ENCODE measurements at regions not wholly inside any gene's neighbourhood (a gene's known extent, or its start where the extent isn't known, plus 50 kb on each side); places are given as distances from the start of the nearest gene placed in this dataset.

DNA sequence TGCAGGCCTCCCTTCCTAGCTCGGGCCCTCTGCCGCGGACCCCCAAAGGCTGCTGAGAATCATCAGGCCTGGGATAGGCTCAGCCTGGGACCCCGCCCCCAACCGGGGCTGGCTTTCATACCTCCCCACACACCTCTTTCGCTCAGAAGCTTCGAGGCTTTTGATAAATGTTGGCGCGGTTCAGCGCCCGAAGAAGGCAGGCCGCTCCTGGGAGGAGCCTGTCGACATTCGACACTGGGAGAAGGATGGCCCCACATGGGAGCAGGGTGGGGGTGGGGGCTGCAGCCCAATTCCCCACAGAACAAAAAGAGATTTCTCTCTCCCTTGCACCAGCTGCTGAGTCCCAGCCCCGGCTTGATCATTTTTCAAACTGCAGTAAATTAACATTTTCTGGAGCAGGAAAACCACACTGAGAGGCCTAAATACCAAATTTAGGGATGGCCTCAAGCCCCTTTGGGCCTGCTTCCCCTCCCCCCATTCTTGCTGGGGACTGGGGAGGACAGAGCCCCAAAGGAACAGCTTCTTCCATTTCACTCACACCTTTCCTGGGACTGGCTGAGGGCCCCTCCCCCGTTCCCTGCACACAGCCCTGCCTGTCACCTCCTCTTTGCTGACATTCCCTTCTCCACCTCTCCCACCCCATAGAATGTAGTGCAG, 112.9 kb upstream of the PJA1 start:
- H3K27me3 ChIP-seq (ENCODE audit: control insufficient read depth, insufficient read depth, low read length) = no peaks in the 10 kb centered on the region
- H3K9me3 ChIP-seq (ENCODE audit: control insufficient read depth, insufficient read depth, low read depth, low read length) = no peaks in the 10 kb centered on the region
- ATAC-seq (no peak), DNase-seq (ENCODE audit: low read depth, low spot score) (no peak)
- no TSS peak for BruUV-seq (replicated peaks)
- TF ChIP-seq POLR2AphosphoS5 (IDR thresholded peaks at IDR 0.05; ENCODE audit: low read depth, low read length) (no peak), TCF7L2 (IDR thresholded peaks at IDR 0.05; ENCODE audit: low read depth, low read length) (no peak), SIN3A (IDR thresholded peaks at IDR 0.05; ENCODE audit: borderline replicate concordance, insufficient read depth, low read depth, low read length) (no peak), REST (IDR thresholded peaks at IDR 0.05; ENCODE audit: insufficient read depth in 1 of 2, low read depth in 2 of 2, low read length in 1 of 2) (no peak)
- TF ChIP-seq, protein P1, sequence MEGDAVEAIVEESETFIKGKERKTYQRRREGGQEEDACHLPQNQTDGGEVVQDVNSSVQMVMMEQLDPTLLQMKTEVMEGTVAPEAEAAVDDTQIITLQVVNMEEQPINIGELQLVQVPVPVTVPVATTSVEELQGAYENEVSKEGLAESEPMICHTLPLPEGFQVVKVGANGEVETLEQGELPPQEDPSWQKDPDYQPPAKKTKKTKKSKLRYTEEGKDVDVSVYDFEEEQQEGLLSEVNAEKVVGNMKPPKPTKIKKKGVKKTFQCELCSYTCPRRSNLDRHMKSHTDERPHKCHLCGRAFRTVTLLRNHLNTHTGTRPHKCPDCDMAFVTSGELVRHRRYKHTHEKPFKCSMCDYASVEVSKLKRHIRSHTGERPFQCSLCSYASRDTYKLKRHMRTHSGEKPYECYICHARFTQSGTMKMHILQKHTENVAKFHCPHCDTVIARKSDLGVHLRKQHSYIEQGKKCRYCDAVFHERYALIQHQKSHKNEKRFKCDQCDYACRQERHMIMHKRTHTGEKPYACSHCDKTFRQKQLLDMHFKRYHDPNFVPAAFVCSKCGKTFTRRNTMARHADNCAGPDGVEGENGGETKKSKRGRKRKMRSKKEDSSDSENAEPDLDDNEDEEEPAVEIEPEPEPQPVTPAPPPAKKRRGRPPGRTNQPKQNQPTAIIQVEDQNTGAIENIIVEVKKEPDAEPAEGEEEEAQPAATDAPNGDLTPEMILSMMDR (IDR thresholded peaks at IDR 0.05) = no peak
- ChIA-PET POLR2A (no interaction called here), CTCF (no interaction called here)
- H3K4me3 ChIP-seq (ENCODE audit: low read depth in 2 of 2, low read length in 2 of 2) = no peak overlapping the region
- intact Hi-C loops (cut with micrococcal nuclease; ENCODE audit: unreplicated experiment) = no loop called here
- H3K4me1 ChIP-seq (ENCODE audit: control insufficient read depth, insufficient read depth, low read length) = no peaks in the 10 kb centered on the region
- in situ Hi-C loops (cut with HindIII; ENCODE audit: low pct_unique_long_range_greater_than_20kb, low sequenced_read_pairs) = no loop called here
- H3K27ac ChIP-seq (ENCODE audit: low read length) = no peak overlapping the region
- no peaks in the 10 kb centered on the region for H3K36me3 ChIP-seq (ENCODE audit: control insufficient read depth, insufficient read depth, low read length)

- Histone ChIP-seq H3K9me3 (ENCODE audit: control insufficient read depth, insufficient read depth, low read depth, low read length) (no peaks in the 10 kb centered on the region), H3K4me1 (ENCODE audit: control insufficient read depth, insufficient read depth, low read length) (no peaks in the 10 kb centered on the region), H3K27me3 (ENCODE audit: control insufficient read depth, insufficient read depth, low read length) (no peaks in the 10 kb centered on the region), H3K36me3 (ENCODE audit: control insufficient read depth, insufficient read depth, low read length) (no peaks in the 10 kb centered on the region), H3K27ac (ENCODE audit: low read length) (no peak overlapping the region), H3K4me3 (ENCODE audit: low read depth in 2 of 2, low read length in 2 of 2) (no peak overlapping the region)
- in situ Hi-C loops (cut with HindIII; ENCODE audit: low pct_unique_long_range_greater_than_20kb, low sequenced_read_pairs) (no loop called here), intact Hi-C loops (cut with micrococcal nuclease; ENCODE audit: unreplicated experiment) (no loop called here)
- no TSS peak for BruUV-seq (replicated peaks)
- CTCF ChIA-PET = no interaction called here
- POLR2A ChIA-PET = no interaction called here
- ATAC-seq (no peak), DNase-seq (ENCODE audit: low read depth, low spot score) (no peak)
- no peak for TF ChIP-seq TCF7L2 (IDR thresholded peaks at IDR 0.05; ENCODE audit: low read depth, low read length)
- TF ChIP-seq, protein P1 (IDR thresholded peaks at IDR 0.05) = no peak
- no peak for TF ChIP-seq POLR2AphosphoS5 (IDR thresholded peaks at IDR 0.05; ENCODE audit: low read depth, low read length)
- TF ChIP-seq SIN3A (IDR thresholded peaks at IDR 0.05; ENCODE audit: borderline replicate concordance, insufficient read depth, low read depth, low read length) = no peak
- TF ChIP-seq REST (IDR thresholded peaks at IDR 0.05; ENCODE audit: insufficient read depth in 1 of 2, low read depth in 2 of 2, low read length in 1 of 2) = no peak
Observed at GRCh38 chrX:69277369-69277990, 112.2 kb upstream of the PJA1 start.
